Cardiac fibroblast (primary cell): ENCODE measurements at regions not wholly inside any gene's neighbourhood (a gene's known extent, or its start where the extent isn't known, plus 50 kb on each side); places are given as distances from the start of the nearest gene placed in this dataset.

Source experiments
- DNase-seq, 2 donors: peaks; one replicate each; pipeline versions ENCODE4 v3.0.0 to v3.0.0-alpha.2; 2010; ENCODE audit warnings: low read depth in 2 of 2
- H3K4me3 ChIP-seq, 2 donors: replicated peaks in 1 of 2; 1 replicate in 1 of 2; 2 replicates in 1 of 2; pipeline ENCODE4 v1.5.1; 2011; ENCODE audit warnings: low read depth in 2 of 2, low read length in 2 of 2, mild to moderate bottlenecking in 2 of 2, moderate library complexity in 1 of 2
- CTCF ChIP-seq: IDR thresholded peaks from one replicate; pipeline ENCODE4 v1.5.1; 2011; ENCODE audit warnings: low read depth, mild to moderate bottlenecking, low read length, inconsistent platforms

GRCh38 chr2:181189951-181190350 is 209.5 kb downstream of the UBE2E3 start:
- TF ChIP-seq CTCF, result no peak
- no peak overlapping the region for H3K4me3 ChIP-seq
- peak in 1 of 2 donors; percentile 55 for DNase-seq

- no peak overlapping the region for H3K4me3 ChIP-seq
- peak in 1 of 2 donors; percentile 32 for DNase-seq
- no peak for TF ChIP-seq CTCF
These were observed 210.3 kb downstream of the UBE2E3 start for GRCh38 chr2:181190711-181191110.

GRCh38 chr2:181193550-181193949 is 213.1 kb downstream of the UBE2E3 start:
- no peak for DNase-seq
- H3K4me3 ChIP-seq, result no peak overlapping the region
- TF ChIP-seq CTCF, result no peak

GRCh38 chr2:181196401-181196800 is 216.0 kb downstream of the UBE2E3 start:
- no peak overlapping the region for H3K4me3 ChIP-seq
- DNase-seq, result no peak
- no peak for TF ChIP-seq CTCF

GRCh38 chr2:181197140-181197760 is 216.8 kb downstream of the UBE2E3 start:
- DNase-seq, result peak in 1 of 2 donors; percentile 7
- TF ChIP-seq CTCF, result no peak
- no peak overlapping the region for H3K4me3 ChIP-seq

GRCh38 chr2:181198183-181198864 is 217.9 kb downstream of the UBE2E3 start:
- no peak overlapping the region for H3K4me3 ChIP-seq
- no peak for DNase-seq
- TF ChIP-seq CTCF, result no peak
